Heart left ventricle (tissue), 13 donors: ENCODE measurements at regions not wholly inside any gene's neighbourhood (a gene's known extent, or its start where the extent isn't known, plus 50 kb on each side); places are given as distances from the start of the nearest gene placed in this dataset.

Experiments used
- POLR2A ChIP-seq, 2 donors: fragments of 450-650 bp; IDR thresholded peaks; one replicate each; pipeline ENCODE4 v1.6.1; 2017; ENCODE audit warnings: antibody characterized with exemption in 2 of 2, mild to moderate bottlenecking in 2 of 2, moderate library complexity in 2 of 2
- TF ChIP-seq, protein P1 (sequence below), 12 donors: fragments of 200-600 bp; sonication (generic) in 4 of 12; IDR thresholded peaks; one replicate each; pipeline versions ENCODE4 v1.5.0 to v1.8.0; 2018 to 2022; ENCODE audit warnings: antibody characterized with exemption in 12 of 12, mild to moderate bottlenecking in 5 of 12
- donor health status: ischemic (EF 13 %, LVEDD 7.1; RV severe dilation, severe dysfunction).
- donor health status: DM: no; HTN: yes; CAD: no.
- donor health status: DM: no; HTN: no; CAD: no.
- donor health status: ischemic (EF 25% LVEDD 6.9; RV normal size, moderate dysfunction).
- donor health status: ischemic (EF 25% LVEDD 5.7; RV mildly dilated, moderate dysfunction).
- donor health status: ischemic (EF 35%, LVEDD 5.7; RV mildly dilated, moderate dysfunction).
- donor health status: nonischemic (EF 11% LVEDD 7.7; RV severe dilation, severe dysfunction).
- donor health status: DM: yes; HTN: yes; CAD: no.
- donor health status: PGD.
- donor health status: ischemic (EF 29% LVEDD 5.4; RV normal size, mild dysfunction).
- donor health status: nonischemic (EF 23%, LVEDD 6.1; RV moderate dilation, normal function).

DNA sequence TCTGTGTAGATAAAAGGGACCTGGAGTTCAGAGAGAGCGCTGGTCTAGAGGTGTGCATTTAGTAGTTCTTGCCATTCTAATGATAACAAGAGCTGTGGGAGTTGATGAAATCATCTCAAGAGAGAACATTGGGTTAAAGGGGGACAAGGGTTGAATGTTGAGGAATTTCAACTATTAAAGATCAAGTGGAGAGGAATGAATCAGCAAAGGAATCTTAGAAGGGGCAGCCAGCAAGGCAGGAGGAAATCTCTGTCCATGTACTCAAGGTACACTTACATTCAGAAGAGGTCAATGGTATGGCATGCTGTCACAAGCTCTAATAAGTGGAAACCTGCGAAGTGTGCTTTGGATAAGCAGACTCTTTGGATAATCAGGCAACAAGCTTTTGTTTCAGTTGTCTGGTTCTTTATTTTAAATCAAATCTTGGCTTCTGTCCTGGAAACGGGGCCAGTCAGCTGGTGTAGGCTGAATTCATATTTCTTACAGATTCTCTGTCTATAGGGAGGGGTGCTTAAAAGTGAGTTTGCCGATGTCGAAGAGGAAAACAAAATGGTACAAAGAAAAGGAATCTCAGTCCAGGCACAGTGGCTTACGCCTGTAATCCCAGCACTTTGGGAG is 320.5 kb upstream of the CD180 start:
- TF ChIP-seq, protein P1, sequence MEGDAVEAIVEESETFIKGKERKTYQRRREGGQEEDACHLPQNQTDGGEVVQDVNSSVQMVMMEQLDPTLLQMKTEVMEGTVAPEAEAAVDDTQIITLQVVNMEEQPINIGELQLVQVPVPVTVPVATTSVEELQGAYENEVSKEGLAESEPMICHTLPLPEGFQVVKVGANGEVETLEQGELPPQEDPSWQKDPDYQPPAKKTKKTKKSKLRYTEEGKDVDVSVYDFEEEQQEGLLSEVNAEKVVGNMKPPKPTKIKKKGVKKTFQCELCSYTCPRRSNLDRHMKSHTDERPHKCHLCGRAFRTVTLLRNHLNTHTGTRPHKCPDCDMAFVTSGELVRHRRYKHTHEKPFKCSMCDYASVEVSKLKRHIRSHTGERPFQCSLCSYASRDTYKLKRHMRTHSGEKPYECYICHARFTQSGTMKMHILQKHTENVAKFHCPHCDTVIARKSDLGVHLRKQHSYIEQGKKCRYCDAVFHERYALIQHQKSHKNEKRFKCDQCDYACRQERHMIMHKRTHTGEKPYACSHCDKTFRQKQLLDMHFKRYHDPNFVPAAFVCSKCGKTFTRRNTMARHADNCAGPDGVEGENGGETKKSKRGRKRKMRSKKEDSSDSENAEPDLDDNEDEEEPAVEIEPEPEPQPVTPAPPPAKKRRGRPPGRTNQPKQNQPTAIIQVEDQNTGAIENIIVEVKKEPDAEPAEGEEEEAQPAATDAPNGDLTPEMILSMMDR (IDR thresholded peaks at IDR 0.05) = no peak
- TF ChIP-seq POLR2A (IDR thresholded peaks at IDR 0.05) = no peak
